Astrocyte (in vitro differentiated cells and primary cell): ENCODE measurements at regions not wholly inside any gene's neighbourhood (a gene's known extent, or its start where the extent isn't known, plus 50 kb on each side); places are given as distances from the start of the nearest gene placed in this dataset.
"Not testable (repeated sequence)": the region's sequence is repeated elsewhere in the genome, so short reads cannot be mapped to it uniquely, and the experiment has no call there.

ENCODE experiments used
- DNase-seq: peaks from one replicate; pipeline ENCODE4 v3.0.0-alpha.2; 2010; ENCODE audit warnings: low read depth
- FAIRE-seq: peaks from 2 replicates; lab custom pipeline; 2011; peaks lifted over from hg19 to GRCh38; lab: Jason Lieb, UNC
- H2AFZ ChIP-seq: 2 replicates; pipeline ENCODE4 v1.6.0; 2012; ENCODE audit warnings: low read depth, low read length, inconsistent platforms
- H3K27ac ChIP-seq: 2 replicates; pipeline ENCODE4 v1.5.1; 2011; ENCODE audit warnings: low read depth, low read length, inconsistent platforms
- H3K27me3 ChIP-seq: 2 replicates; pipeline ENCODE4 v1.6.0; 2011; ENCODE audit warnings: low read length, inconsistent platforms; ENCODE audit not compliant: insufficient read depth
- H3K36me3 ChIP-seq: 2 replicates; pipeline ENCODE4 v1.5.1; 2011; ENCODE audit warnings: low read length, inconsistent platforms; ENCODE audit not compliant: insufficient read depth
- H3K4me1 ChIP-seq: 2 replicates; pipeline ENCODE4 v1.5.1; 2011; ENCODE audit warnings: low read length, inconsistent platforms; ENCODE audit not compliant: insufficient read depth
- H3K4me2 ChIP-seq: 2 replicates; pipeline ENCODE4 v1.6.0; 2012; ENCODE audit warnings: low read length, inconsistent platforms
- H3K4me3 ChIP-seq: 2 replicates; pipeline ENCODE4 v1.5.1; 2011; ENCODE audit warnings: low read depth, mild to moderate bottlenecking, low read length, inconsistent platforms; ENCODE audit not compliant: insufficient read depth
- H3K79me2 ChIP-seq: 2 replicates; pipeline ENCODE4 v1.6.0; 2012; ENCODE audit warnings: mild to moderate bottlenecking, low read length, inconsistent platforms; ENCODE audit not compliant: insufficient read depth
- H3K9ac ChIP-seq: 2 replicates; pipeline ENCODE4 v1.6.0; 2012; ENCODE audit warnings: mild to moderate bottlenecking, low read length, inconsistent platforms
- H3K9me3 ChIP-seq: 2 replicates; pipeline ENCODE4 v1.5.1; 2012; ENCODE audit warnings: low read depth, mild to moderate bottlenecking, low read length, inconsistent platforms; ENCODE audit not compliant: insufficient read depth
- H4K20me1 ChIP-seq: 2 replicates; pipeline ENCODE4 v1.6.0; 2012; ENCODE audit warnings: low read length, inconsistent platforms; ENCODE audit not compliant: insufficient read depth
- H3K27ac Mint-ChIP-seq: one replicate; pipeline ENCODE4 v1.8.0; 2021; ENCODE audit warnings: mild to moderate bottlenecking, mixed read lengths; ENCODE audit not compliant: unreplicated experiment
- H3K27me3 Mint-ChIP-seq: one replicate; pipeline ENCODE4 v1.8.0; 2021; ENCODE audit warnings: low read depth, mixed read lengths; ENCODE audit not compliant: unreplicated experiment
- H3K36me3 Mint-ChIP-seq: one replicate; pipeline ENCODE4 v1.8.0; 2021; ENCODE audit warnings: low read depth, mixed read lengths; ENCODE audit not compliant: unreplicated experiment
- H3K4me1 Mint-ChIP-seq: one replicate; pipeline ENCODE4 v1.8.0; 2021; ENCODE audit warnings: low read depth, mixed read lengths; ENCODE audit not compliant: unreplicated experiment
- H3K4me3 Mint-ChIP-seq: one replicate; pipeline ENCODE4 v1.8.0; 2021; ENCODE audit warnings: mild to moderate bottlenecking, moderate library complexity, mixed read lengths; ENCODE audit not compliant: unreplicated experiment
- H3K9me3 Mint-ChIP-seq: one replicate; pipeline ENCODE4 v1.8.0; 2021; ENCODE audit warnings: mild to moderate bottlenecking, mixed read lengths; ENCODE audit not compliant: unreplicated experiment
- CTCF ChIP-seq: IDR thresholded peaks from 2 replicates; pipeline ENCODE4 v1.5.1; 2011; ENCODE audit warnings: low read depth, mild to moderate bottlenecking, inconsistent platforms, low read length, moderate library complexity; ENCODE audit not compliant: insufficient read depth
- EZH2 ChIP-seq: IDR thresholded peaks from 2 replicates; pipeline ENCODE4 v1.6.1; 2012; ENCODE audit warnings: mild to moderate bottlenecking, low read length, inconsistent platforms; ENCODE audit not compliant: insufficient read depth

DNA sequence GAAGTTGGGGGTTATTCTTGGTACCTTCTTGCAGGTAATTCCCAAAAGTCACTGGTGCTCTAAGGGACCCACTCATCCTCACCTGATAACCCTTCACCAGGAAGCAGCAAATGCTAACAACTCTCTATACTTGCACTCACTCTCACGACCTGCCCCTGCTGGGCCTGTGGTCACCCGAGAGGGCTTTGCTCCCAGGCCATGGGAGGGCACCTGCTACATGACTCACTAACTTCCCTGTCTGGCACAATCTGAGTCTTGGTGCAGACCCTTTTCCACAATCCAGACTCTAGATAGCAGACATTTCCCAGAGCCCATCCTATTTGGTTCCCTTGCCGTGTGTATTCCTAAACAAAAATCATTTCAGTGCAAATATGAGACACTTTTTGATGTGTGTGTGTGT, 403.8 kb upstream of the FAT1 start:
- Mint-ChIP-seq H3K27me3 (no peaks in the 10 kb centered on the region), H3K4me3 (no peak overlapping the region), H3K4me1 (peaks cover 31% of the 10 kb centered on the region), H3K27ac (peak overlapping the region; percentile 97), H3K36me3 (no peaks in the 10 kb centered on the region), H3K9me3 (peaks cover 3% of the 10 kb centered on the region)
- H3K36me3 ChIP-seq: no peaks in the 10 kb centered on the region
- peak overlapping the region; percentile 83 for H3K27ac ChIP-seq
- peaks cover 24% of the 10 kb centered on the region for H3K4me1 ChIP-seq
- no peak for TF ChIP-seq EZH2
- TF ChIP-seq CTCF: no peak
- H3K79me2 ChIP-seq: no peaks in the 10 kb centered on the region
- no peak overlapping the region for H2AFZ ChIP-seq
- H3K27me3 ChIP-seq: no peaks in the 10 kb centered on the region
- no peaks in the 10 kb centered on the region for H3K9me3 ChIP-seq
- DNase-seq (no peak), FAIRE-seq (no peak)
- no peak overlapping the region for H3K4me3 ChIP-seq
- H3K4me2 ChIP-seq: no peak overlapping the region
- peak overlapping the region; percentile 47 for H3K9ac ChIP-seq
- no peaks in the 10 kb centered on the region for H4K20me1 ChIP-seq

DNA sequence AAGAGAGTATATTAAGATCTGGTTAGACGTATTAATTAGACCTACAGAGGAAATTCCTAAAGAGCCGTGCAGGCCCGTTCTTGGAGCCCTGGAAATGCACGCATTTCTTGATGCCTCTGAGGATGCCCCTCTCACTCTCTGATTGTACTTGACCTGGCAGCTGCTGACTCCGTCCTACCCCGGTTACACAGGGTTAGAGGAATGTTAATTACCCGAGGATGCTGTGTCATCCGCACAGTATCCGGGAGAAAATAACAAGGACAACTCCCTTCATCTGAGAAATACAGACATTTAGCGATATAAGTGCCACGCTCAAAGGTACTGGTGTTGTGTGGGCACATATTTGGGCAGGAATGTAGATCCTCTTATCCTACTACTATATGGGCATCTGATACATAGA, 404.6 kb upstream of the FAT1 start:
- no peaks in the 10 kb centered on the region for H3K36me3 Mint-ChIP-seq
- Histone ChIP-seq H3K27me3 (no peaks in the 10 kb centered on the region), H3K4me3 (no peak overlapping the region), H3K9ac (peak overlapping the region; percentile 67), H3K27ac (peak overlapping the region; percentile 83), H3K4me2 (peak overlapping the region; percentile 66), H3K4me1 (peaks cover 24% of the 10 kb centered on the region), H3K79me2 (no peaks in the 10 kb centered on the region), H2AFZ (peak overlapping the region; percentile 11), H3K9me3 (no peaks in the 10 kb centered on the region), H3K36me3 (no peaks in the 10 kb centered on the region), H4K20me1 (no peaks in the 10 kb centered on the region)
- peak; percentile 75 for DNase-seq
- FAIRE-seq: peak; percentile 63
- peaks cover 31% of the 10 kb centered on the region for H3K4me1 Mint-ChIP-seq
- peaks cover 3% of the 10 kb centered on the region for H3K9me3 Mint-ChIP-seq
- peak overlapping the region; percentile 97 for H3K27ac Mint-ChIP-seq
- TF ChIP-seq CTCF: no peak
- no peak for TF ChIP-seq EZH2
- H3K27me3 Mint-ChIP-seq: no peaks in the 10 kb centered on the region
- no peak overlapping the region for H3K4me3 Mint-ChIP-seq

DNA sequence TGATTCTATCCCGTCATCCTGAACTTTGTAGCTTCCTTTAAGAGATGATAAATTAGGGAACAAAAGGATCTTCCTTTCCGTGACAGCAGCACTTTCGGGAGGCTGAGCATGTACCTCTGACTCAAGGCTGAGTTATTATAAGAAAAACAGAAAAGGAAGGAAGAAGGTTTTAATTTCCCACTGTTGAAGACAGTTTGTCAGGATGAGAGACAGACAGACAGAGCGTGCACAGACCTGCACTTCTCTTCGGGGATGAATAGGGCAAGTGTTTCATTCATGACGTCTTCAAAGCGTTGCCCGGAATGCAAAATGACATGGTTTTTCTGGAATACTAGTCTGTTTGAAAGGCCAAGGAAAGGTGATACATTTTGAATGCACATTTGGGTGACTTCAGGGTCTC, 405.3 kb upstream of the FAT1 start:
- H3K9me3 ChIP-seq: no peaks in the 10 kb centered on the region
- H3K27ac ChIP-seq: peak overlapping the region; percentile 83
- peak overlapping the region; percentile 67 for H3K9ac ChIP-seq
- Mint-ChIP-seq H3K9me3 (peaks cover 3% of the 10 kb centered on the region), H3K27ac (peak overlapping the region; percentile 97), H3K27me3 (no peaks in the 10 kb centered on the region), H3K4me3 (no peak overlapping the region), H3K4me1 (peaks cover 31% of the 10 kb centered on the region), H3K36me3 (no peaks in the 10 kb centered on the region)
- H3K4me3 ChIP-seq: no peak overlapping the region
- peaks cover 24% of the 10 kb centered on the region for H3K4me1 ChIP-seq
- no peaks in the 10 kb centered on the region for H3K79me2 ChIP-seq
- no peak overlapping the region for H2AFZ ChIP-seq
- TF ChIP-seq EZH2 (no peak), CTCF (no peak)
- H3K36me3 ChIP-seq: no peaks in the 10 kb centered on the region
- H3K4me2 ChIP-seq: peak overlapping the region; percentile 66
- peak; percentile 65 for FAIRE-seq
- no peaks in the 10 kb centered on the region for H4K20me1 ChIP-seq
- peak; percentile 80 for DNase-seq
- H3K27me3 ChIP-seq: no peaks in the 10 kb centered on the region

- H3K36me3 Mint-ChIP-seq, H3K4me3 Mint-ChIP-seq, H3K9me3 ChIP-seq, H3K36me3 ChIP-seq, H3K27ac Mint-ChIP-seq, DNase-seq, H3K27me3 ChIP-seq, H3K4me2 ChIP-seq, H3K9me3 Mint-ChIP-seq, H3K79me2 ChIP-seq, FAIRE-seq, H3K27ac ChIP-seq, H3K9ac ChIP-seq, H3K4me3 ChIP-seq, H2AFZ ChIP-seq, H3K27me3 Mint-ChIP-seq, H4K20me1 ChIP-seq: not testable (repeated sequence)
- peaks cover 32% of the 10 kb centered on the region for H3K4me1 Mint-ChIP-seq
- H3K4me1 ChIP-seq: peaks cover 24% of the 10 kb centered on the region
Measured at GRCh38 chr4:187131826-187132225, 408.2 kb upstream of the FAT1 start.
